Mesenteric fat pad (tissue), 1 donor: ENCODE measurements at regions not wholly inside any gene's neighbourhood (a gene's known extent, or its start where the extent isn't known, plus 50 kb on each side); places are given as distances from the start of the nearest gene placed in this dataset.
"Not testable (repeated sequence)": the region's sequence is repeated elsewhere in the genome, so short reads cannot be mapped to it uniquely, and the experiment has no call there.

Source experiments
- DNase-seq: peaks from one replicate; pipeline ENCODE4 v3.0.0-alpha.2; 2020; ENCODE audit warnings: low spot score
- donor health status: DM: yes; HTN: yes; CAD: no.

DNA sequence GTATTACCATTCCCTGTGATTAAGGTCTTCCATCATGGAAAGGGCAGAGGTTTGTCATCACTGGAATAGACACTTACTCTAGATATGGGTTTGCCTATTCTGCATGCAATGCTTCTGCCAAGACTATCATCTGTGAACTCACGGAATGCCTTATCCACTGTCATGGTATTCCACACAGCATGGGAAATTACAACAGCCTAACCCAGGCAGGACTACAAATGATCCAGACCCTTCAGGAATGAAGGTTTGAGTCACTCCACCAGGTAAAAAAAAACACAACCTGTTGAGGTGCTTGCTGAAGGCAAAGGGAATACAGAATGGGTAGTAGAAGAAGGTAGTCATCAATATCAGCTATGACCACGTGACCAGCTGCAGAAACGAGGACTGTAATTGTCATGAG, 89.0 kb upstream of the RANBP6 start:
- not testable (repeated sequence) for DNase-seq

GRCh38 chr9:6103911-6104310, 88.5 kb upstream of the RANBP6 start:
- not testable (repeated sequence) for DNase-seq

DNA sequence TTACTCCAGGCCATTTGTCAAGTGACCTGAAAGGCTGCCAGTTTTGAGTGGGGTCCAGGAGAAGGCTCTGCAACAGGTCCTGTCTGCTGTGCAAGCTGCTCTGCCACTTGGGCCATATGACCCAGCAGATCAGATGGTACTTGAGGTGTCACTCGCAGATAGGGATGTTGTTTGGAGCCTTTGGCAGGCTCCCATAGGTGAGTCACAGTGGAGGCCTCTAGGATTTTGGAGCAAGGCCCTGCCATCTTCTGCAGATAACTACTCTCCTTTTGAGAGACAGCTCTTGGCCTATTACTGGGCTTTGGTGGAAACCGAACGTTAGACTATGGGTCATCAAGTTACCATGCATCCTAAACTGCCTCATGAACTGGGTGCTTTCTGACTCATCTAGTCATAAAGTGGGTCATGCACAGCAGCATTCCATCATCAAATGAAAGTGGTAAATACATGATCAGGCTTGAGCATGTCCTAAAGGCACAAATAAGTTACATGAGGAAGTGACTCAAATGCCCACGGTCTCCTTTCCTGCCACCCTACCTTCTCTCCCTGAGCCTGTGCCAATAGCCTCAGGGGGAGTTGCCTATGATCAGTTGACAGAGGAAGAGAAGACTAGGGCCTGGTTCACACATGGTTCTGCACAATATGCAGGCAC, 87.0 kb upstream of the RANBP6 start:
- DNase-seq = not testable (repeated sequence)

DNA sequence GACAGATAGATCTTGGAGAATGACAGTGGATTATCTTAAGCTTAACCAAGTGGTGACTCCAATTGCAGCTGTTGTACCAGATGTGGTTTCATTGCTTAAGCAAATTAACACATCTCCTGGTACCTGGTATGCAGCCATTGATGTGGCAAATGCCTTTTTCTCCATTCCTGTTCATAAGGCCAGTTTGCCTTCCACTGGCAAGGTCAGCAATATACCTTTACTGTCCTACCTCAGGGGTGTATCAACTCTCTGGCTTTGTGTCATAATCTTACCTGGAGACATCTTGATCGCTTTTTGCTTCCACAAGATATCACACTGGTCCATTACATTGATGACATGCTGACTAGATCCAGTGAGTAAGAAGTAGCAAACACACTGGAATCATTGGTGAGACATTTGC, 86.3 kb upstream of the RANBP6 start:
- not testable (repeated sequence) for DNase-seq

- not testable (repeated sequence) for DNase-seq
Observed at GRCh38 chr9:6099346-6099745, 83.9 kb upstream of the RANBP6 start.

DNA sequence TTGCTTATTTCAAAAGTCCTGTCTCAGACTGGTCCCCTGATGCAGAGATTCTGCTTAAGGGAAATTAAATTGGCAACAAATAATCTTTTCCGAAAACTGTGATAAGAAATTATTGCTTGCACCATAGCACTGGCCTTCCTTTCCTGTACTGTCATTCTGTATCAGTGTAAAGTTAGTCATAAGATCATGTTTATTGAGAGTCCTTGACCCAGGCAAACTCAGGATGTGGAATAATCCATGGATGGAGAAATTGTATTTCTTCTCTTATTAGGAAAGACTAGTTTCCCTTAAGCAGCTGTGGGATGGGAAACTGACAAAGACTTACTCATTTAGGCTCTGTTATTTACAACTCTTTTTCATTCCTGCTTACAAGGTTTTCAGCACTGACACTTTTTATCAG, 83.0 kb upstream of the RANBP6 start:
- no peak for DNase-seq

GRCh38 chr9:6096821-6097220, 81.4 kb upstream of the RANBP6 start:
- DNase-seq = no peak

DNA sequence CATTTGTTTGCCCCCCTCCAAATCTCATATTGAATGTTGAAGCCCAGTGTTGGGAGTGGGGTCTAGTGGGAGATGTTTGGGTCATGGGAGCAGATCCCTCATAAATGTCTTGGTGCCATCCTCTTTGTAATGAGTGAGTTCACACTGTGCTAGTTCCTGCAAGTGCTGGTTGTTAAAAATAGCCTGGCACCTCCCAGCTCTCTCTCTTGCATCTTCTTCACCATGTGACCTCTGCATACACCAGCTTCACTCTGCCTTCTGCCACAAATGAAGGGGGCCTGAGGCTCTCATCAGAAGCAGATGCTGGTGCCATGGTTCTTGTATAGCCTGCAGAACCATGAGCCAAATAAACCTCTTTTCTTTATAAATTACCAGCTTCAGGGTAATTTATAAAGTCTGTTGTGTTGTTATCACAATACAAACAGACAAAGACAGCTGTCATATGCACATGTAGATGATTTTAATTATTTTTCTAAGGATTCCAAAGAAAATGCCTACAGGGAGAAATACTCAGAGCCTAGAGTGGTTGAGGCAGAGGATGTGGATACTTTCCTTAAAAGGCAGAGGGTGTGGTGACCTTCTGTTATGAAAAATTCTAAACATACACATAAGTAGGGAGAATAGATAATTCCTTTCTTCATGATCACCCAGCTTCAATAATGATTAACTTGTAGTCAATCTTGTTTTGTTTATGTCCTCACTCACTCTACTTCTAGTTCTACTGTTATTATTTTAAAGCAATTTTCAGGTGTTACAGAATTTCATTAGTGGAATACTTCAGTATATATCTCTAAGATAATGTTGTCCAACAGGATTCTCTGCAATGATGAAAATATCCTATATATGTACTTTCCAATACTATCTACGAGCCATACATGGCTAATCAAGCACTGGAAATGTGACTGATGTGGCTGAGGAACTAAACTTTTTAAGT, 75.1 kb upstream of the RANBP6 start:
- no peak for DNase-seq

GRCh38 chr9:6089300-6089699, 73.9 kb upstream of the RANBP6 start:
- DNase-seq = no peak

DNA sequence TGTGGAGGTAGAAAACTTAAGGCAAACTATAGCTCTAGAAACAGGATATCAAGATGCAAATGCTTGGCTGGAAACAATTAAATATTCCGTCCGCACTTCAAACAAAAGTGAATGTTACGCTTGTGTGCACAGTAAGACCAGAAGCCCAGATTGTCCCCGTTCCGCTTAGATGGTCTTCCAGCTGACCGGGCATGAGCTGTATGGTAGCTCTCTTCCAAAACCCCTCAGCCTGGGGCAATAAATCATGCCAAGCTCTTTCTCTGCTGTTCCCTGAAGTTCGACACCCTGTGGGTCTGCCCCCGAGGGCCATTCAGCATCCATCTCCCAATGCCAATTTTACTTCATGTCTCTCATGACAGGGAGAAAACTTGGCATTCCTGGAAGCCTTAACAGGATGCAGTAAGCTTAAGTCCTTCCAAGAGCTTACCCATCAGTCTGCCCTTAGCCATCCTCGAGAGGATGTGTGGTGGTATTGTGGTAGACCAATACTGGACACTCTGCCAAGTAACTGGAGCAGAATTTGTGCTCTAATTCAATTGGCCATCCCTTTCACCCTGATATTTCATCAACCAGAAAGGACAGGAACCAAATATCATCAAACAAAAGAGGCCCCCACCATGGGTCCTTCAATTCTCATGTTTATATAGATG, 70.7 kb upstream of the RANBP6 start:
- no peak for DNase-seq

- peak; percentile 91 for DNase-seq
Observed at GRCh38 chr9:6080154-6080716, 64.8 kb upstream of the RANBP6 start.

GRCh38 chr9:6079386-6079785, 64.0 kb upstream of the RANBP6 start:
- no peak for DNase-seq

- no peak for DNase-seq
Observed at GRCh38 chr9:6078382-6079105, 63.1 kb upstream of the RANBP6 start.

- no peak for DNase-seq
Observed at GRCh38 chr9:6076851-6077250, 61.4 kb upstream of the RANBP6 start.

DNA sequence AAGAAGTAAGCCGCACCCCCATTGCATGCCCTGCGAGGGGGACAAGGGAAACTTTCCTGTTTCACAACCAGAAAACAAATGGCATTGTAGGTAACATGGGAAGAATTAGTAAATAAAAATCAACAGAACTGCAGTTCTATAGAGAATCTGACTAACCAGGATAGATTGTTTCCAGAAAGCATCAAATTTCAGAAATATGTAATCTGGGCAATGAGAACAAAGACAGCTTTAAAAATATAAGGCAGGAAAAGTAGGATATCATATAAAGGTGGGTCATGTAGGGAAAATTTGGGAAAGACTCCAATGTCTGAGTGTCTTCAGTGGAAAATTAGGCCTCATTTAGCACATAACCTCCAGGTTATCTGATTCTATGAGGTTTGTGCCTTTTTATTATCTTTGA, 58.3 kb upstream of the RANBP6 start:
- no peak for DNase-seq

DNA sequence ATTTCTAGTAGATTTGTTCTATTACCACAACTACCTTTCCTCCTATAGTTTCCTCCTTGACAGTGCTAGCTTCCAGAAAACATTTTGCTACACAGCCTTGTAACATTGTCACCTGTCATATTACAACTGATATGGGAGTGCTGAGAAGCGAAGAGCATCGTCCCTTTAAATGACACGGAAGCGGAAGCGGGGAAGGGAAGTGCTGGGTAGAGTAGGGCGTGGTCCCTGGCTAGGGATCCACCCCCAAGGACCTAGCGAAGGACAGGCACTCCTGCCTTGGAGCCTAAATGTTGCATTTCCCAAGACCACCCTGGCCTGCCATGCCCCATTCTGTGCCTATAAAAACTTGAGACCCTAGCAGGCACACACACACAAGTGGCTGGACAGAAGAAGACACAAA, 57.4 kb upstream of the RANBP6 start:
- no peak for DNase-seq

DNA sequence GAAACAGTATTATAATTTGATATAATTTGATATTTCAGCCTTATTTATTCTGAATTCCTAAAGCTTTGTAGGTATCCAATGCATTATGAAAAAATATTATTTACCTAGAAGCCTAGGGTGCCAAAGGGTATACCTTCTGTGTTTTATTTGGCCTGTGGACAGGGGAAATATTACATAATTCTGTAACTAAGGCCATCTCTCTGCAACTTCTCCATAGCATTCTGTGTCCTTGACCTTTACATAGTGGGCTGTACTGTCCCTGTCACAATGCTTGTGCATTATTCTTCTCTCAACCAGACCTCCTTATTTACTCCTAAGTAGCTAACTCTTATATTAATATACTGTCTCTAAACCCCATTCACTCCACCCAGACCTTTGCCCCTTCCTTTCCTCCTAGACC, 57.0 kb upstream of the RANBP6 start:
- DNase-seq = no peak

DNA sequence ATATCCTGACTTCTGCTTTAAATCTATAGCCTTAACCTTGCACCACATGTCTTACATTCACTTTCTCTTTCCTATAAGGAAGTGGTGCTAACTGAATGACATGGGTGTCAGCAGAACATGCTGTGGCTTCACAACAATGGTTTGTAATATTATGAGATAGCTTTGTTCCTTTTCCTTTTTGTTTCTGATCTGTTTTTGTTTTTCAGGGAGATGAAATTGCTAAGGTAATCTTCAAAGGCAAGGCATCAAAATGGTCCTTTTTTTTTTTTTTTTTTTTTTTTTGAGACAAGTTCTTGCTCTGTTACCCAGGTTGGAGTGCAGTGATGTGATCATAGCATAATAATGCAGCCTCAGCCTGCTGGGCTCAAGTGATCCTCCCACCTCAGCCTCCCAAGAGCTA, 53.6 kb upstream of the RANBP6 start:
- DNase-seq = no peak

GRCh38 chr9:6067426-6067825, 52.0 kb upstream of the RANBP6 start:
- DNase-seq = no peak
